MM.1S (cell line): ENCODE measurements at regions not wholly inside any gene's neighbourhood (a gene's known extent, or its start where the extent isn't known, plus 50 kb on each side); places are given as distances from the start of the nearest gene placed in this dataset.
"Not testable (repeated sequence)": the region's sequence is repeated elsewhere in the genome, so short reads cannot be mapped to it uniquely, and the experiment has no call there.

Experiments used
- DNase-seq: peaks from one replicate; pipeline ENCODE4 v3.0.0-alpha.2; 2015
- H2AFZ ChIP-seq: fragments of 300-600 bp; sonication (generic); 2 replicates; pipeline ENCODE4 v1.6.0; 2016; ENCODE audit warnings: antibody characterized with exemption, low read length
- H3F3A ChIP-seq: fragments of 300-600 bp; sonication (generic); 2 replicates; pipeline ENCODE4 v1.6.1; 2016; ENCODE audit warnings: mild to moderate bottlenecking, antibody characterized with exemption, low read length, moderate library complexity, mixed read lengths; ENCODE audit not compliant: insufficient read depth
- H3K27ac ChIP-seq: fragments of 300-600 bp; sonication (generic); 2 replicates; pipeline ENCODE4 v1.5.1; 2016; ENCODE audit warnings: mild to moderate bottlenecking, low read length
- H3K27me3 ChIP-seq: fragments of 300-600 bp; sonication (generic); replicated peaks from 2 replicates; pipeline ENCODE4 v1.6.0; 2016; ENCODE audit warnings: low read length; ENCODE audit not compliant: insufficient read depth
- H3K36me3 ChIP-seq: fragments of 300-600 bp; sonication (generic); replicated peaks from 2 replicates; pipeline ENCODE4 v1.6.1; 2016; ENCODE audit warnings: mild to moderate bottlenecking, low read length, mixed read lengths; ENCODE audit not compliant: insufficient read depth
- H3K4me1 ChIP-seq: fragments of 300-600 bp; sonication (generic); 2 replicates; pipeline ENCODE4 v1.6.1; 2016; ENCODE audit warnings: low read length, mixed read lengths
- H3K4me2 ChIP-seq: fragments of 300-600 bp; sonication (generic); 2 replicates; pipeline ENCODE4 v1.6.0; 2016; ENCODE audit warnings: low read depth, low read length
- H3K4me3 ChIP-seq: fragments of 300-600 bp; sonication (generic); 2 replicates; pipeline ENCODE4 v1.5.1; 2016; ENCODE audit warnings: low read length, mixed read lengths
- H3K79me2 ChIP-seq: fragments of 300-600 bp; sonication (generic); 2 replicates; pipeline ENCODE4 v1.6.1; 2016; ENCODE audit warnings: mixed run types, low read length, mixed read lengths
- H3K9ac ChIP-seq: fragments of 300-600 bp; sonication (generic); 2 replicates; pipeline ENCODE4 v1.6.1; 2016; ENCODE audit warnings: low read length, mixed read lengths
- H3K9me2 ChIP-seq: fragments of 300-600 bp; sonication (generic); replicated peaks from 2 replicates; pipeline ENCODE4 v1.6.1; 2016; ENCODE audit warnings: mild to moderate bottlenecking, low read length, mixed read lengths; ENCODE audit not compliant: insufficient read depth
- H3K9me3 ChIP-seq: fragments of 300-600 bp; sonication (generic); replicated peaks from 2 replicates; pipeline ENCODE4 v1.6.1; 2016; ENCODE audit warnings: mild to moderate bottlenecking, low read length, mixed read lengths; ENCODE audit not compliant: insufficient read depth
- H4K20me1 ChIP-seq: fragments of 300-600 bp; sonication (generic); 2 replicates; pipeline ENCODE4 v1.6.1; 2016; ENCODE audit warnings: mild to moderate bottlenecking, low read length, moderate library complexity, mixed read lengths; ENCODE audit not compliant: insufficient read depth
- CTCF ChIP-seq: fragments of 300-600 bp; sonication (generic); IDR thresholded peaks from 2 replicates; pipeline ENCODE4 v1.5.1; 2016; ENCODE audit warnings: antibody characterized with exemption, low read length, mixed read lengths
- EZH2 ChIP-seq: fragments of 300-600 bp; sonication (generic); optimal IDR thresholded peaks from 2 replicates; pipeline ENCODE3; 2017; ENCODE audit warnings: low read depth, mild to moderate bottlenecking, antibody characterized with exemption, low read length, mixed read lengths
- EZH2phosphoT487 ChIP-seq: fragments of 300-600 bp; sonication (generic); IDR thresholded peaks from 2 replicates; pipeline ENCODE4 v1.6.1; 2018; ENCODE audit warnings: antibody characterized with exemption, low read length

- no peak for DNase-seq
- no peaks in the 10 kb centered on the region for H3K9me3 ChIP-seq
- no peak overlapping the region for H3K9ac ChIP-seq
- no peak overlapping the region for H3K4me2 ChIP-seq
- H3K4me3 ChIP-seq, result no peak overlapping the region
- H3F3A ChIP-seq, result no peaks in the 10 kb centered on the region
- H4K20me1 ChIP-seq, result no peaks in the 10 kb centered on the region
- no peaks in the 10 kb centered on the region for H3K36me3 ChIP-seq
- no peaks in the 10 kb centered on the region for H3K9me2 ChIP-seq
- H3K79me2 ChIP-seq, result no peaks in the 10 kb centered on the region
- H3K4me1 ChIP-seq, result no peaks in the 10 kb centered on the region
- no peak overlapping the region for H3K27ac ChIP-seq
- TF ChIP-seq EZH2phosphoT487 (no peak), EZH2 (no peak), CTCF (no peak)
- H3K27me3 ChIP-seq, result no peaks in the 10 kb centered on the region
- H2AFZ ChIP-seq, result no peak overlapping the region
These were observed 277.6 kb downstream of the NXPE2 start for GRCh38 chr11:114955923-114956322.

- Histone ChIP-seq H3K4me2 (no peak overlapping the region), H3K9me2 (no peaks in the 10 kb centered on the region), H3K79me2 (no peaks in the 10 kb centered on the region), H3K9ac (no peak overlapping the region), H3K27ac (no peak overlapping the region), H3K9me3 (no peaks in the 10 kb centered on the region), H3F3A (no peaks in the 10 kb centered on the region), H3K4me3 (no peak overlapping the region), H3K4me1 (no peaks in the 10 kb centered on the region), H3K27me3 (no peaks in the 10 kb centered on the region), H3K36me3 (no peaks in the 10 kb centered on the region), H4K20me1 (no peaks in the 10 kb centered on the region), H2AFZ (no peak overlapping the region)
- TF ChIP-seq CTCF, result no peak
- no peak for TF ChIP-seq EZH2phosphoT487
- no peak for TF ChIP-seq EZH2
- DNase-seq, result no peak
These were observed 278.2 kb downstream of the NXPE2 start for GRCh38 chr11:114956566-114956965.

GRCh38 chr11:114959953-114960505 lies 281.7 kb downstream of the NXPE2 start:
- no peak overlapping the region for H2AFZ ChIP-seq

GRCh38 chr11:114960819-114961218 lies 282.5 kb downstream of the NXPE2 start:
- not testable (repeated sequence) for H3K4me2 ChIP-seq, H3F3A ChIP-seq, DNase-seq, H2AFZ ChIP-seq, H3K4me3 ChIP-seq, H3K9ac ChIP-seq, H4K20me1 ChIP-seq, H3K4me1 ChIP-seq, H3K36me3 ChIP-seq, H3K79me2 ChIP-seq, H3K27ac ChIP-seq, H3K9me2 ChIP-seq, H3K9me3 ChIP-seq, H3K27me3 ChIP-seq

More at GRCh38 chr11:114959953-114960505, 281.7 kb downstream of the NXPE2 start:
- Histone ChIP-seq H3K4me2 (no peak overlapping the region), H3F3A (no peaks in the 10 kb centered on the region), H3K9me2 (no peaks in the 10 kb centered on the region), H3K9me3 (no peaks in the 10 kb centered on the region), H3K27me3 (no peaks in the 10 kb centered on the region), H3K79me2 (no peaks in the 10 kb centered on the region), H3K9ac (no peak overlapping the region), H3K4me3 (no peak overlapping the region), H3K4me1 (no peaks in the 10 kb centered on the region), H4K20me1 (no peaks in the 10 kb centered on the region), H3K27ac (no peak overlapping the region), H3K36me3 (no peaks in the 10 kb centered on the region)
- TF ChIP-seq EZH2phosphoT487 (no peak), CTCF (no peak), EZH2 (no peak)
- no peak for DNase-seq
